22Rv1 (cell line): ENCODE measurements at regions not wholly inside any gene's neighbourhood (a gene's known extent, or its start where the extent isn't known, plus 50 kb on each side); places are given as distances from the start of the nearest gene placed in this dataset.
"Not testable (repeated sequence)": the region's sequence is repeated elsewhere in the genome, so short reads cannot be mapped to it uniquely, and the experiment has no call there.

Experiments used
- H3K27ac ChIP-seq: fragments of 450-650 bp; 2 replicates; pipeline ENCODE4 v1.5.1; 2017
- ZFX ChIP-seq: fragments of 450-650 bp; IDR thresholded peaks from 2 replicates; pipeline ENCODE4 v1.6.1; 2017; ENCODE audit warnings: antibody characterized with exemption, borderline replicate concordance
- TF ChIP-seq, protein P1 (sequence below): fragments of 450-650 bp; IDR thresholded peaks from 2 replicates; pipeline ENCODE4 v1.5.1; 2017; ENCODE audit warnings: mild to moderate bottlenecking

DNA sequence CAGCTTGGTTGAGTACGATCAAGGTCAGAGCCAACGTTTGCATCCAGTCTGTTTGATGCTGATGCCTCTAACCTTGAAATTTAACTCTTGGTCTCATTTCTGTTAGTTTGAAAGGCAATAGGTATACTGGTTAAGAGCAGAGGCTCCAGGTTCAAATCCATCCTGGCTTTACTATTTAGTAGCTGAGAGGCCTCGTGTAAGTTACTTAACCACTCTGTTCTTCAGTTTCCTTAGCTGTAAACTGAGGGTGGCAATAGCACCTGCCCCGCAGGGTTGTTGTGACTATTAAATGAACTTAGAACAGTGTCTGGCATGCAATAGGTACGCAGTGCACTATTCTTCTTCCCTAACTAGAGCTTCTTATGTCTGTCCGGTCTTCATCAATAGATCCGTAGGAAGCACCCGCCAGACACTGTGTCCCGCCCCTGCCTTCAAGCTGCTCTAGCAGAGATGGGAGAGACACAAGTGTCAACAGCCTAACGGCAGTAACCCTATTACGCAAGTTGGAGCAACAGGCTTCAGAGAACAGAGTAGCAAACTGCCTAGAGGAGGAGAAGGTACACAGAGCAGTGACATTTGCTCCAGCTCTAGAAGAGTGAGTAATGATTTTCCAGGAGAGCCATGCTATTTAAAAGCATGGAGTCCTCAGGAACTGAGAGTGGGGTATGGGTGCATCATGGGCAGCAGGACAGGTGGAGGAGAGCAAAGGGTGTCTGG, 62.7 kb upstream of the ST3GAL5 start:
- TF ChIP-seq, protein P1, sequence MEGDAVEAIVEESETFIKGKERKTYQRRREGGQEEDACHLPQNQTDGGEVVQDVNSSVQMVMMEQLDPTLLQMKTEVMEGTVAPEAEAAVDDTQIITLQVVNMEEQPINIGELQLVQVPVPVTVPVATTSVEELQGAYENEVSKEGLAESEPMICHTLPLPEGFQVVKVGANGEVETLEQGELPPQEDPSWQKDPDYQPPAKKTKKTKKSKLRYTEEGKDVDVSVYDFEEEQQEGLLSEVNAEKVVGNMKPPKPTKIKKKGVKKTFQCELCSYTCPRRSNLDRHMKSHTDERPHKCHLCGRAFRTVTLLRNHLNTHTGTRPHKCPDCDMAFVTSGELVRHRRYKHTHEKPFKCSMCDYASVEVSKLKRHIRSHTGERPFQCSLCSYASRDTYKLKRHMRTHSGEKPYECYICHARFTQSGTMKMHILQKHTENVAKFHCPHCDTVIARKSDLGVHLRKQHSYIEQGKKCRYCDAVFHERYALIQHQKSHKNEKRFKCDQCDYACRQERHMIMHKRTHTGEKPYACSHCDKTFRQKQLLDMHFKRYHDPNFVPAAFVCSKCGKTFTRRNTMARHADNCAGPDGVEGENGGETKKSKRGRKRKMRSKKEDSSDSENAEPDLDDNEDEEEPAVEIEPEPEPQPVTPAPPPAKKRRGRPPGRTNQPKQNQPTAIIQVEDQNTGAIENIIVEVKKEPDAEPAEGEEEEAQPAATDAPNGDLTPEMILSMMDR, result no peak
- no peak for TF ChIP-seq ZFX
- peak overlapping the region; percentile 85; the same call in 1 of the 2 replicates for H3K27ac ChIP-seq

DNA sequence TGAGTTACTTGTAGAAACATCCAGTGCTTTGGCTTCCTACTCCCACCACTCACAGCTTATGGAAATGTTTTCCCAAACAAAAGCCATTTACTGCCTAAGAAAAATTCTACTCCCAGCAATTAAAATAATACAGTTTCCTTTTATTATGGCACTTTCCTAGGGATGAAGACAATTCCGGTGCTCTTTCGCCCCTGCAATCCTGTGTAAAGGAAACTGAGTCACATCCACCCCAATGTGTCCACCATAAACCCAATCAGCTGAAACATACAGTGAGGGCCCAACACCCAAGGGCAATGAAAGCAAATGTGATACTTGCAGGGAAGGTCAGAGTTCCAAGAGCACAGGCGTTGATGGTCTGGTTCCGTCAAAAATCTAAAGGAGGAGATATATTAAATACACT, 62.0 kb upstream of the ST3GAL5 start:
- no peak overlapping the region for H3K27ac ChIP-seq

DNA sequence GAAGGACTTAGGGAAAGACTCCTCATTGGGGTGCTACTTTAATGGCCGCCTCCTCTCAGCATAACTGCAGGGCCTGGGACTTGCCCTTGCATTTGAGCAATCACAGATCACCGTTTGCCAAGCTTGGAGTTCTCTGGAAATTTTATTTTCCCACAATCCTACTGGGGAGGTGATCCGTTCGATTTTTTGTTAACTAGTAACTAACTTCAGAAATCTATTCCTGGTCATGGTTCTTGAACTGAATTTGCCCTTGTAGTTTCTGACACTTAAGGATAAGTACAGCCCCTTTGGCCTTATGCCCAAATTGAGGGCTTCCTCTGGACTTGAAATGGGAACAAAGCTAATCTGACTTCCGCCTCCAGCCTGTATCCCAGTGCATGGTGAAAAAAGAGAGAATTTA, 60.5 kb upstream of the ST3GAL5 start:
- no peak overlapping the region for H3K27ac ChIP-seq
- TF ChIP-seq, protein P1, result no peak
- no peak for TF ChIP-seq ZFX

More for the DNA sequence above, 62.0 kb upstream of the ST3GAL5 start:
- no peak for TF ChIP-seq ZFX
- TF ChIP-seq, protein P1, result no peak

DNA sequence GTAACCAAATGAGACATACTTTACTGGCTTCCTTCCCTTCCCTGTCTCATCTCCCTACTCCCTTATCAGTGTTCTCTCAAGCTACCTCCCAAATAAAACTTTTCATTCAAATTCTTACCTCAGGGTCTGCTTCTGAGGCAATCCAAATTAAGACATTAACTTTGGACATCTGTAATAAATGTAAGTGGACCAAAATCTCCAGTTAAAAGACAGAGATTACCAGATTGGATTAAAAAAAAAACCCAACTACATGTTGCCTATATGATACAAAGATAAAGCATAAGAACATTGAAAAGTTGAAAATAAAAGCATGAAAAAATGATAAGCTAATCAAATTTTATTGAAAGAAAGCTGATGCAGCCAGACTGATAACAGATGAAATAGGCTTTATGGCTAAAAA, 58.8 kb upstream of the ST3GAL5 start:
- no peak overlapping the region for H3K27ac ChIP-seq
- no peak for TF ChIP-seq ZFX
- TF ChIP-seq, protein P1, result no peak

DNA sequence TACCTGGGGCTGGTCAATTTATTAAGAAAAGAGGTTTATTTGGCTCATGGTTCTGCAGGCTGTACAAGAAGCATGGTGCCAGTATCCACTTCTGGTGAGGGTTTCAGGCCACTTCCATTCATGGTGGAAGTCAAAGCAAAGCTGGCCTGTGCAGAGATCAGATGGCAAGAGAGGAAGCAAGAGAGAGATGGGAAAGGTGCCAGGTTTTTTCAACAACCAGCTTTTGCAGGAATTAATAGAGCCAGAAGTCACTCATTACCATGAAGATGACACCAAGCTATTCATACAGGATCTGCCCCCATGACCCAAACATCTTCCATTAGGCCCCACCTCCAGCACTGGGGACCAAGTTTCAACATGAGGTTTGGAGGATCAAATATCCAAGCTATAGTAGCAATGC, 56.8 kb upstream of the ST3GAL5 start:
- TF ChIP-seq, protein P1, result no peak
- TF ChIP-seq ZFX, result no peak
- no peak overlapping the region for H3K27ac ChIP-seq

DNA sequence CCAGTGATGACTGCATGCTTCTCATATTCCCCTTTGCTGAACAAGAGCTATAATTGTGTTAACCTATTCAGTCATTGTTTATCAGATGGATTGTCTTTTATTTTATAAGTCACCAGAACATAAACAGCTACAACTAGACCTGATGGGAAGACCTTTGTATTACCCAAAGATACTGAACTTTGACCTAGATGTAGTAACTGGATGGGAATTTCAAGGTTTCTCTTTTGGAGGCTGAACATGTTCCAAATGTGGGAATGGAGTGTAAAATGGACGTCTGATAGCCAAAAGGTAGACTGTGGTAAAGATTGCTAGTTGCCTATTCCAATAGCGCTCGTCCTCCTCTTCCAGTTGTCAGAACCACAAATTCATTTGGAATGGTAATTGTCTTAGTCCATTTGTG, 56.4 kb upstream of the ST3GAL5 start:
- H3K27ac ChIP-seq, result no peak overlapping the region
- TF ChIP-seq ZFX, result no peak
- TF ChIP-seq, protein P1, result no peak

DNA sequence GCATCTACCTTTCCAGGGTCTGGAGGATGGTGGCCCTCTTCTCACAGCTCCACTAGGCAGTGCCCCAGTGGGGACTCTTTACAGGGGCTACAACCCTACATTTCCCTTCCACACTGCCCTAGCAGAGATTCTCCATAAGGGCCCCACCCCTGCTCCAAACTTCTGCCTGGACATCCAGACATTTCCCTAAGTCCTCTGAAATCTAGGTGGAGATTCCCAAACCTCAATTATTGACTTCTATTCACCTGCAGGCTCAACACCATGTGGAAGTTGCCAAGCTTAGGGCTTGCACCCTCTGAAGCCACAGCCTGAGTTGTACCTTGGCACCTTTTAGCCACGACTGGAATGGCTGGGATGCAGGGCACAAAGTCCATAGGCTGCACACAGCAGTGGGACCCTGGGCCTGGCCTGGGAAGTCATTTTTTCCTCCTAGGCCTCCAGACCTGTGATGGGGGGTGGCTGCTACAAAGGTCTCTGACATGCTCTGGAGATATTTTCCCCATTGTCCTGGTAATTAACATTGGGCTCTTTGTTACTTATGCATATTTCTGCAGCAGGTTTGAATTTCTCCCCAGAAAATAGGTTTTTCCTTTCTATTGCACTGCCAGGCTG, 53.7 kb upstream of the ST3GAL5 start:
- H3K27ac ChIP-seq, result no peak overlapping the region
- no peak for TF ChIP-seq ZFX
- TF ChIP-seq, protein P1, result no peak

DNA sequence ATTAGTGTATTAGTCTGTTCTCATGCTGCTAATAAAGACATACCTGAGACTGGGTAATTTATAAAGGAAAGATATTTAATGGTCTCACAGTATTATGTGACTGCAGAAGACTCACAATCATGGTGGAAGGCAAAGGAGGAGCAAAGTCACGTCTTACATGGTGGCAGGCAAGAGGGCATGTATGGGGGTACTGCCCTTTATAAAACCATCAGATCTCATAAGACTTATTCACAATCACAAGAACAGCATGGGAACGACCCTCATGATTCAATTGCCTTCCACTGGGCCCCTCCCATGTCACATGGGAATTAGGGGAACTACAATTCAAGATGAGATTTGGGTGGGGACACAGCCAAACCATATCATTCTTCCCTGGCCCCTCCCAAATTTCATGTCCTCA, 52.7 kb upstream of the ST3GAL5 start:
- H3K27ac ChIP-seq, result not testable (repeated sequence)
